ENCODE measurements at regions not wholly inside any gene's neighbourhood (a gene's known extent, or its start where the extent isn't known, plus 50 kb on each side); places are given as distances from the start of the nearest gene placed in this dataset.

DNA sequence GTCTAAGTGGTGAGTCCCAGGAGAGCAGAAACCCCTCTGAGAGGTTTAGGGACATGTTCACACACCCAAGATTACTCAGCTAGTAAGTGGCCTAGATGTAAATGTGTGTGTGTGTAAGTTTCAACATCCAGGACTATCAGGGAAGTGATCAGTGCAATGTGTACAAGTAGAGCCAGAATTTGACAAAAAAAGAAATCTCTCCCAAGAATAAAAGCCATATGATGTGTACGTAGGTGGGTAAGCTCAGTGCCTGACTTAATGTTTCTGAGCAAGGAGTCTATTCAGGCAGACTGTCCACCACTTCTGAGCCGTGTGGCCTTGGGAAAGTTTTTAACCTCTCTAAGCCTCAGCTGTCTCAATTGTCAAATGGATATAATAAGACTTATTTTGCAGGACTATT, 133.8 kb upstream of the NAV2 start:
- TF ChIP-seq, protein P1, sequence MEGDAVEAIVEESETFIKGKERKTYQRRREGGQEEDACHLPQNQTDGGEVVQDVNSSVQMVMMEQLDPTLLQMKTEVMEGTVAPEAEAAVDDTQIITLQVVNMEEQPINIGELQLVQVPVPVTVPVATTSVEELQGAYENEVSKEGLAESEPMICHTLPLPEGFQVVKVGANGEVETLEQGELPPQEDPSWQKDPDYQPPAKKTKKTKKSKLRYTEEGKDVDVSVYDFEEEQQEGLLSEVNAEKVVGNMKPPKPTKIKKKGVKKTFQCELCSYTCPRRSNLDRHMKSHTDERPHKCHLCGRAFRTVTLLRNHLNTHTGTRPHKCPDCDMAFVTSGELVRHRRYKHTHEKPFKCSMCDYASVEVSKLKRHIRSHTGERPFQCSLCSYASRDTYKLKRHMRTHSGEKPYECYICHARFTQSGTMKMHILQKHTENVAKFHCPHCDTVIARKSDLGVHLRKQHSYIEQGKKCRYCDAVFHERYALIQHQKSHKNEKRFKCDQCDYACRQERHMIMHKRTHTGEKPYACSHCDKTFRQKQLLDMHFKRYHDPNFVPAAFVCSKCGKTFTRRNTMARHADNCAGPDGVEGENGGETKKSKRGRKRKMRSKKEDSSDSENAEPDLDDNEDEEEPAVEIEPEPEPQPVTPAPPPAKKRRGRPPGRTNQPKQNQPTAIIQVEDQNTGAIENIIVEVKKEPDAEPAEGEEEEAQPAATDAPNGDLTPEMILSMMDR (IDR thresholded peaks at IDR 0.05; ENCODE audit: poor library complexity): no peak
- no peak for TF ChIP-seq EZH2phosphoT487 (IDR thresholded peaks at IDR 0.05; ENCODE audit: low read depth, severe bottlenecking, unreplicated experiment)
- TF ChIP-seq EZH2 (IDR thresholded peaks at IDR 0.05; ENCODE audit: borderline replicate concordance): no peak
